ENCODE measurements at regions not wholly inside any gene's neighbourhood (a gene's known extent, or its start where the extent isn't known, plus 50 kb on each side); places are given as distances from the start of the nearest gene placed in this dataset.
A peak's percentile ranks its signal among the peaks of the same experiment; 100 is the strongest.
"Not testable (repeated sequence)": the region's sequence is repeated elsewhere in the genome, so short reads cannot be mapped to it uniquely, and the experiment has no call there.

- TF ChIP-seq RELA (CRISPR knock-in tag; IDR thresholded peaks at IDR 0.05; ENCODE audit: borderline replicate concordance), result no peak
- 0 out of 2 replicates have a peak, but pooled peaks have one; percentile 44 for TF ChIP-seq TCF7 (CRISPR knock-in tag; IDR thresholded peaks at IDR 0.05; ENCODE audit: low read depth)
- peak; percentile 22; the same call in 1 of the 2 replicates for TF ChIP-seq FOXK1 (CRISPR knock-in tag; IDR thresholded peaks at IDR 0.05)
- TF ChIP-seq MLX (CRISPR knock-in tag; IDR thresholded peaks at IDR 0.05), result no peak
- TF ChIP-seq USF2 (CRISPR knock-in tag; IDR thresholded peaks at IDR 0.05), result 0 out of 2 replicates have a peak, but pooled peaks have one; percentile 4
- TF ChIP-seq SP1 (CRISPR knock-in tag; conservative IDR thresholded peaks at IDR 0.05), result peak; percentile 52; the same call in 1 of the 2 replicates
- 0 out of 2 replicates have a peak, but pooled peaks have one; percentile 48 for TF ChIP-seq FOXP4 (CRISPR knock-in tag; IDR thresholded peaks at IDR 0.05)
- TF ChIP-seq MYBL2 (CRISPR knock-in tag; IDR thresholded peaks at IDR 0.05), result no peak
- TF ChIP-seq SMAD3 (CRISPR knock-in tag; IDR thresholded peaks at IDR 0.05; ENCODE audit: borderline replicate concordance), result no peak
- no peak for TF ChIP-seq ZNF425 (CRISPR knock-in tag; conservative IDR thresholded peaks at IDR 0.05)
Measured at GRCh38 chr7:29684787-29685650, 121.3 kb upstream of the WIPF3 start (continued).

GRCh38 chr7:29685651-29686271 lies 120.5 kb upstream of the WIPF3 start:
- POLR2A ChIA-PET, result not testable (repeated sequence)

GRCh38 chr7:29690510-29690909 lies 115.8 kb upstream of the WIPF3 start:
- H3K27ac Mint-ChIP-seq; H3K27me3 Mint-ChIP-seq (ENCODE audit: low read depth); H3K9me3 Mint-ChIP-seq; CTCF ChIA-PET; H3K36me3 Mint-ChIP-seq; H3K4me3 Mint-ChIP-seq; H3K4me1 Mint-ChIP-seq; DNase-seq (ENCODE audit: low spot score); ATAC-seq; POLR2A ChIA-PET: not testable (repeated sequence)

More at GRCh38 chr7:29685651-29686271, 120.5 kb upstream of the WIPF3 start:
- H3K36me3 Mint-ChIP-seq; H3K27ac Mint-ChIP-seq; H3K9me3 Mint-ChIP-seq; H3K4me1 Mint-ChIP-seq; DNase-seq (ENCODE audit: low spot score); CTCF ChIA-PET; ATAC-seq: not testable (repeated sequence)
- peak overlapping the region; percentile 58 for H3K4me3 Mint-ChIP-seq
- H3K27me3 Mint-ChIP-seq (ENCODE audit: low read depth), result peaks cover 14% of the 10 kb centered on the region

- H3K27me3 Mint-ChIP-seq (ENCODE audit: low read depth); H3K27ac Mint-ChIP-seq; H3K36me3 Mint-ChIP-seq; H3K4me3 Mint-ChIP-seq; H3K9me3 Mint-ChIP-seq; POLR2A ChIA-PET; DNase-seq (ENCODE audit: low spot score); H3K4me1 Mint-ChIP-seq; ATAC-seq; CTCF ChIA-PET: not testable (repeated sequence)
Measured at GRCh38 chr7:29696402-29696801, 109.9 kb upstream of the WIPF3 start.

GRCh38 chr7:29699723-29700122 lies 106.6 kb upstream of the WIPF3 start:
- ATAC-seq; H3K36me3 Mint-ChIP-seq; DNase-seq (ENCODE audit: low spot score); H3K4me1 Mint-ChIP-seq; H3K4me3 Mint-ChIP-seq; CTCF ChIA-PET; POLR2A ChIA-PET; H3K27ac Mint-ChIP-seq; H3K9me3 Mint-ChIP-seq; H3K27me3 Mint-ChIP-seq (ENCODE audit: low read depth): not testable (repeated sequence)

- CTCF ChIA-PET; ATAC-seq; H3K27me3 Mint-ChIP-seq (ENCODE audit: low read depth); H3K4me1 Mint-ChIP-seq; H3K9me3 Mint-ChIP-seq; H3K36me3 Mint-ChIP-seq; H3K4me3 Mint-ChIP-seq; POLR2A ChIA-PET; H3K27ac Mint-ChIP-seq; DNase-seq (ENCODE audit: low spot score): not testable (repeated sequence)
Measured at GRCh38 chr7:29701540-29701939, 104.8 kb upstream of the WIPF3 start.

- H3K4me1 Mint-ChIP-seq, H3K27ac Mint-ChIP-seq, POLR2A ChIA-PET: not testable (repeated sequence)
Measured at GRCh38 chr7:29703830-29704229, 102.5 kb upstream of the WIPF3 start.

GRCh38 chr7:29709002-29709401 lies 97.3 kb upstream of the WIPF3 start:
- H3K4me1 Mint-ChIP-seq; CTCF ChIA-PET; H3K27me3 Mint-ChIP-seq (ENCODE audit: low read depth); H3K9me3 Mint-ChIP-seq; ATAC-seq; POLR2A ChIA-PET; H3K4me3 Mint-ChIP-seq; H3K36me3 Mint-ChIP-seq; DNase-seq (ENCODE audit: low spot score); H3K27ac Mint-ChIP-seq: not testable (repeated sequence)

More at GRCh38 chr7:29703830-29704229, 102.5 kb upstream of the WIPF3 start:
- H3K4me3 Mint-ChIP-seq; H3K9me3 Mint-ChIP-seq; DNase-seq (ENCODE audit: low spot score); CTCF ChIA-PET; H3K27me3 Mint-ChIP-seq (ENCODE audit: low read depth); H3K36me3 Mint-ChIP-seq; ATAC-seq: not testable (repeated sequence)
